Stimulated activated CD4-positive, alpha-beta T cell treated with anti-CD3 and anti-CD28 coated beads, Interleukin-15, amount 100 ng/mL, for 1 hour (primary cell): ENCODE measurements at regions not wholly inside any gene's neighbourhood (a gene's known extent, or its start where the extent isn't known, plus 50 kb on each side); places are given as distances from the start of the nearest gene placed in this dataset.
"Not testable (repeated sequence)": the region's sequence is repeated elsewhere in the genome, so short reads cannot be mapped to it uniquely, and the experiment has no call there.

Source experiments
- DNase-seq, 2 donors: peaks; one replicate each; pipeline ENCODE4 v3.0.0-alpha.2; 2020; ENCODE audit warnings: low read depth in 1 of 2, low spot score in 1 of 2

- not testable (repeated sequence) for DNase-seq
Measured at GRCh38 chr21:8455279-8456128, 2065.9 kb upstream of the TPTE start.

GRCh38 chr21:8464403-8465152, 2056.8 kb upstream of the TPTE start:
- DNase-seq = not testable (repeated sequence)

- not testable (repeated sequence) for DNase-seq
Measured at GRCh38 chr21:8466642-8467041, 2054.7 kb upstream of the TPTE start.
